Liver (tissue), 8 donors: ENCODE measurements at regions not wholly inside any gene's neighbourhood (a gene's known extent, or its start where the extent isn't known, plus 50 kb on each side); places are given as distances from the start of the nearest gene placed in this dataset.

Experiments
- DNase-seq: peaks from one replicate; pipeline ENCODE4 v3.0.0-alpha.2; 2017; ENCODE audit warnings: low spot score
- H3K27ac ChIP-seq, 2 donors: one replicate each; pipeline ENCODE4 v1.7.0; 2013; ENCODE audit warnings: inconsistent platforms in 2 of 2, low read length in 2 of 2, control low read depth in 1 of 2, low read depth in 1 of 2, mild to moderate bottlenecking in 1 of 2
- H3K27me3 ChIP-seq, 4 donors: one replicate each; pipeline versions ENCODE4 v1.6.1 to v1.7.0; 2013; ENCODE audit warnings: low read length in 3 of 4, inconsistent platforms in 1 of 4, mild to moderate bottlenecking in 1 of 4, moderate library complexity in 1 of 4; ENCODE audit not compliant: control insufficient read depth in 4 of 4, insufficient read depth in 4 of 4
- H3K36me3 ChIP-seq, 4 donors: one replicate each; pipeline versions ENCODE4 v1.6.1 to v1.7.0; 2013; ENCODE audit warnings: low read length in 3 of 4, mild to moderate bottlenecking in 3 of 4, low read depth in 1 of 4, moderate library complexity in 1 of 4; ENCODE audit not compliant: control insufficient read depth in 4 of 4, insufficient read depth in 3 of 4
- H3K4me1 ChIP-seq, 4 donors: one replicate each; pipeline versions ENCODE4 v1.6.1 to v1.7.0; 2013; ENCODE audit warnings: low read length in 3 of 4, mild to moderate bottlenecking in 3 of 4, moderate library complexity in 1 of 4; ENCODE audit not compliant: control insufficient read depth in 4 of 4, insufficient read depth in 4 of 4
- H3K4me3 ChIP-seq, 3 donors: one replicate each; pipeline versions ENCODE4 v1.6.1 to v1.7.0; 2013; ENCODE audit warnings: low read length in 3 of 3, control low read depth in 1 of 3, low read depth in 1 of 3, mild to moderate bottlenecking in 1 of 3
- H3K9ac ChIP-seq, 2 donors: one replicate each; pipeline ENCODE4 v1.7.0; 2013; ENCODE audit warnings: low read length in 2 of 2, mild to moderate bottlenecking in 2 of 2, moderate library complexity in 2 of 2, control low read depth in 1 of 2, low read depth in 1 of 2
- H3K9me3 ChIP-seq, 4 donors: one replicate each; pipeline versions ENCODE4 v1.6.1 to v1.7.0; 2013; ENCODE audit warnings: low read length in 3 of 4; ENCODE audit not compliant: control insufficient read depth in 4 of 4
- EGR1 ChIP-seq, 2 donors: IDR thresholded peaks; 2 replicates each; pipeline ENCODE4 v1.6.1; 2016 to 2018; ENCODE audit warnings: antibody characterized with exemption in 2 of 2, low read depth in 2 of 2
- FOXA1 ChIP-seq: IDR thresholded peaks from 2 replicates; pipeline ENCODE4 v1.6.1; 2016; ENCODE audit warnings: antibody characterized with exemption
- GABPA ChIP-seq, 2 donors: IDR thresholded peaks in 1 of 2; conservative IDR thresholded peaks in 1 of 2; 2 replicates each; pipeline ENCODE4 v1.6.1; 2016; ENCODE audit warnings: antibody characterized with exemption in 2 of 2, mild to moderate bottlenecking in 1 of 2, moderate library complexity in 1 of 2
- HNF4A ChIP-seq, 2 donors: conservative IDR thresholded peaks; 2 replicates each; pipeline ENCODE4 v1.6.1; 2016; ENCODE audit warnings: antibody characterized with exemption in 2 of 2, mild to moderate bottlenecking in 2 of 2
- HNF4G ChIP-seq: IDR thresholded peaks from 2 replicates; pipeline ENCODE4 v1.6.1; 2016; ENCODE audit warnings: antibody characterized with exemption
- JUND ChIP-seq, 2 donors: IDR thresholded peaks; 2 replicates each; pipeline ENCODE4 v1.6.1; 2016; ENCODE audit warnings: antibody characterized with exemption in 2 of 2
- NR2F2 ChIP-seq: IDR thresholded peaks from 2 replicates; pipeline ENCODE4 v1.6.1; 2016; ENCODE audit warnings: antibody characterized with exemption
- RAD21 ChIP-seq, 2 donors: IDR thresholded peaks; 2 replicates each; pipeline ENCODE4 v1.6.1; 2016; ENCODE audit warnings: antibody characterized with exemption in 2 of 2, mild to moderate bottlenecking in 2 of 2
- RXRA ChIP-seq, 2 donors: IDR thresholded peaks; 2 replicates each; pipeline ENCODE4 v1.6.1; 2017 to 2018; ENCODE audit warnings: antibody characterized with exemption in 2 of 2, mild to moderate bottlenecking in 1 of 2
- SP1 ChIP-seq: IDR thresholded peaks from 2 replicates; pipeline ENCODE4 v1.6.1; 2018; ENCODE audit warnings: antibody characterized with exemption, mild to moderate bottlenecking
- TAF1 ChIP-seq: conservative IDR thresholded peaks from 2 replicates; pipeline ENCODE4 v1.6.1; 2016; ENCODE audit warnings: antibody characterized with exemption, mild to moderate bottlenecking
- YY1 ChIP-seq: IDR thresholded peaks from 2 replicates; pipeline ENCODE4 v1.6.1; 2016; ENCODE audit warnings: antibody characterized with exemption, mild to moderate bottlenecking
- WGBS: extraction: QIAGEN DNeasy Blood & Tissue Kit; methylation state at CpG from one replicate; pipeline ENCODE4 v1.1.7; 2013; 5-methylcytosine and 5-hydroxymethylcytosine counted together
- TF ChIP-seq, protein P1 (sequence below): IDR thresholded peaks from 2 replicates; pipeline ENCODE4 v1.6.1; 2016; ENCODE audit warnings: antibody characterized with exemption, mild to moderate bottlenecking
- TF ChIP-seq, protein P2 (sequence below): IDR thresholded peaks from 2 replicates; pipeline ENCODE4 v1.6.1; 2016; ENCODE audit warnings: antibody characterized with exemption
- TF ChIP-seq, protein P3 (sequence below): fragments of 150-350 bp; IDR thresholded peaks from 2 replicates; pipeline ENCODE4 v1.5.1; 2017; ENCODE audit warnings: improper control_type of control experiment, low read depth, low read length; ENCODE audit not compliant: missing input control
- TF ChIP-seq, protein P4 (sequence below): IDR thresholded peaks from 2 replicates; pipeline ENCODE4 v1.6.1; 2016; ENCODE audit warnings: antibody characterized with exemption
- TF ChIP-seq, protein P5 (sequence below): IDR thresholded peaks from 2 replicates; pipeline ENCODE4 v1.6.1; 2016; ENCODE audit warnings: antibody characterized with exemption
- donor health status: healthy.
- donor health status: healthy.
- donor health status: healthy.
- donor health status: healthy.
- donor health status: healthy.

DNA sequence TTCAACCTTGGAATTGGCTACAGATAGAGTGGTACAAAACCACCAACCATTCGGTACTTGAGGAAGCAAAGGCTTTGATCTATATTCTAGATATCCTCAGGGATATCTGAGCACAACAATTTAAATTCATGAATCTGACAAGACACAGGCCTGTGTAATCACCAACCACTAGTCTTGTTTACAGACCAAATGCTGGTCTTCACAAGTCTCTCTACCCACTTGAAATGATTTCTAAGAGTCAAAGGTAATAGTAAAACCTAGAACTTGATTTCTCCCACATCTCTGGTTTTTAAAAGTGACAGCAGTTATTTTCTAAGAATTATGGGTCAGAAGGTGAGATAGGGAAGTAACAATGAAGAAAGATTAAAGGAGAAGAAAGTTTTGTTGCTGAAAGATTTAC is 613.7 kb upstream of the ACVR2A start:
- no peak overlapping the region for H3K27ac ChIP-seq
- H3K9ac ChIP-seq: no peak overlapping the region
- no peak for DNase-seq
- no peaks in the 10 kb centered on the region for H3K9me3 ChIP-seq
- TF ChIP-seq NR2F2: no peak
- no peak for TF ChIP-seq FOXA1
- TF ChIP-seq, protein P1, sequence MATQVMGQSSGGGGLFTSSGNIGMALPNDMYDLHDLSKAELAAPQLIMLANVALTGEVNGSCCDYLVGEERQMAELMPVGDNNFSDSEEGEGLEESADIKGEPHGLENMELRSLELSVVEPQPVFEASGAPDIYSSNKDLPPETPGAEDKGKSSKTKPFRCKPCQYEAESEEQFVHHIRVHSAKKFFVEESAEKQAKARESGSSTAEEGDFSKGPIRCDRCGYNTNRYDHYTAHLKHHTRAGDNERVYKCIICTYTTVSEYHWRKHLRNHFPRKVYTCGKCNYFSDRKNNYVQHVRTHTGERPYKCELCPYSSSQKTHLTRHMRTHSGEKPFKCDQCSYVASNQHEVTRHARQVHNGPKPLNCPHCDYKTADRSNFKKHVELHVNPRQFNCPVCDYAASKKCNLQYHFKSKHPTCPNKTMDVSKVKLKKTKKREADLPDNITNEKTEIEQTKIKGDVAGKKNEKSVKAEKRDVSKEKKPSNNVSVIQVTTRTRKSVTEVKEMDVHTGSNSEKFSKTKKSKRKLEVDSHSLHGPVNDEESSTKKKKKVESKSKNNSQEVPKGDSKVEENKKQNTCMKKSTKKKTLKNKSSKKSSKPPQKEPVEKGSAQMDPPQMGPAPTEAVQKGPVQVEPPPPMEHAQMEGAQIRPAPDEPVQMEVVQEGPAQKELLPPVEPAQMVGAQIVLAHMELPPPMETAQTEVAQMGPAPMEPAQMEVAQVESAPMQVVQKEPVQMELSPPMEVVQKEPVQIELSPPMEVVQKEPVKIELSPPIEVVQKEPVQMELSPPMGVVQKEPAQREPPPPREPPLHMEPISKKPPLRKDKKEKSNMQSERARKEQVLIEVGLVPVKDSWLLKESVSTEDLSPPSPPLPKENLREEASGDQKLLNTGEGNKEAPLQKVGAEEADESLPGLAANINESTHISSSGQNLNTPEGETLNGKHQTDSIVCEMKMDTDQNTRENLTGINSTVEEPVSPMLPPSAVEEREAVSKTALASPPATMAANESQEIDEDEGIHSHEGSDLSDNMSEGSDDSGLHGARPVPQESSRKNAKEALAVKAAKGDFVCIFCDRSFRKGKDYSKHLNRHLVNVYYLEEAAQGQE: no peak
- TF ChIP-seq, protein P2, sequence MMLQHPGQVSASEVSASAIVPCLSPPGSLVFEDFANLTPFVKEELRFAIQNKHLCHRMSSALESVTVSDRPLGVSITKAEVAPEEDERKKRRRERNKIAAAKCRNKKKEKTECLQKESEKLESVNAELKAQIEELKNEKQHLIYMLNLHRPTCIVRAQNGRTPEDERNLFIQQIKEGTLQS: no peak
- no peak for TF ChIP-seq YY1
- TF ChIP-seq, protein P3, sequence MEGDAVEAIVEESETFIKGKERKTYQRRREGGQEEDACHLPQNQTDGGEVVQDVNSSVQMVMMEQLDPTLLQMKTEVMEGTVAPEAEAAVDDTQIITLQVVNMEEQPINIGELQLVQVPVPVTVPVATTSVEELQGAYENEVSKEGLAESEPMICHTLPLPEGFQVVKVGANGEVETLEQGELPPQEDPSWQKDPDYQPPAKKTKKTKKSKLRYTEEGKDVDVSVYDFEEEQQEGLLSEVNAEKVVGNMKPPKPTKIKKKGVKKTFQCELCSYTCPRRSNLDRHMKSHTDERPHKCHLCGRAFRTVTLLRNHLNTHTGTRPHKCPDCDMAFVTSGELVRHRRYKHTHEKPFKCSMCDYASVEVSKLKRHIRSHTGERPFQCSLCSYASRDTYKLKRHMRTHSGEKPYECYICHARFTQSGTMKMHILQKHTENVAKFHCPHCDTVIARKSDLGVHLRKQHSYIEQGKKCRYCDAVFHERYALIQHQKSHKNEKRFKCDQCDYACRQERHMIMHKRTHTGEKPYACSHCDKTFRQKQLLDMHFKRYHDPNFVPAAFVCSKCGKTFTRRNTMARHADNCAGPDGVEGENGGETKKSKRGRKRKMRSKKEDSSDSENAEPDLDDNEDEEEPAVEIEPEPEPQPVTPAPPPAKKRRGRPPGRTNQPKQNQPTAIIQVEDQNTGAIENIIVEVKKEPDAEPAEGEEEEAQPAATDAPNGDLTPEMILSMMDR: no peak
- no peak for TF ChIP-seq HNF4G
- TF ChIP-seq, protein P4, sequence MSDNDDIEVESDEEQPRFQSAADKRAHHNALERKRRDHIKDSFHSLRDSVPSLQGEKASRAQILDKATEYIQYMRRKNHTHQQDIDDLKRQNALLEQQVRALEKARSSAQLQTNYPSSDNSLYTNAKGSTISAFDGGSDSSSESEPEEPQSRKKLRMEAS: no peak
- no peak for TF ChIP-seq EGR1 (IDR thresholded peaks at IDR 0.05; ENCODE audit: low read depth in 2 of 2)
- TF ChIP-seq RXRA (IDR thresholded peaks at IDR 0.05): no peak
- TF ChIP-seq SP1: no peak
- no peak for TF ChIP-seq JUND (IDR thresholded peaks at IDR 0.05)
- no peak for TF ChIP-seq HNF4A (conservative IDR thresholded peaks at IDR 0.05)
- TF ChIP-seq, protein P5, sequence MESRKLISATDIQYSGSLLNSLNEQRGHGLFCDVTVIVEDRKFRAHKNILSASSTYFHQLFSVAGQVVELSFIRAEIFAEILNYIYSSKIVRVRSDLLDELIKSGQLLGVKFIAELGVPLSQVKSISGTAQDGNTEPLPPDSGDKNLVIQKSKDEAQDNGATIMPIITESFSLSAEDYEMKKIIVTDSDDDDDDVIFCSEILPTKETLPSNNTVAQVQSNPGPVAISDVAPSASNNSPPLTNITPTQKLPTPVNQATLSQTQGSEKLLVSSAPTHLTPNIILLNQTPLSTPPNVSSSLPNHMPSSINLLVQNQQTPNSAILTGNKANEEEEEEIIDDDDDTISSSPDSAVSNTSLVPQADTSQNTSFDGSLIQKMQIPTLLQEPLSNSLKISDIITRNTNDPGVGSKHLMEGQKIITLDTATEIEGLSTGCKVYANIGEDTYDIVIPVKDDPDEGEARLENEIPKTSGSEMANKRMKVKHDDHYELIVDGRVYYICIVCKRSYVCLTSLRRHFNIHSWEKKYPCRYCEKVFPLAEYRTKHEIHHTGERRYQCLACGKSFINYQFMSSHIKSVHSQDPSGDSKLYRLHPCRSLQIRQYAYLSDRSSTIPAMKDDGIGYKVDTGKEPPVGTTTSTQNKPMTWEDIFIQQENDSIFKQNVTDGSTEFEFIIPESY: no peak
- no peak for TF ChIP-seq RAD21 (IDR thresholded peaks at IDR 0.05)
- no peaks in the 10 kb centered on the region for H3K4me1 ChIP-seq
- H3K4me3 ChIP-seq: no peak overlapping the region
- H3K27me3 ChIP-seq: no peaks in the 10 kb centered on the region
- H3K36me3 ChIP-seq: no peaks in the 10 kb centered on the region
- 71% methylated on average over 1 of the region's 1 CpG for WGBS

DNA sequence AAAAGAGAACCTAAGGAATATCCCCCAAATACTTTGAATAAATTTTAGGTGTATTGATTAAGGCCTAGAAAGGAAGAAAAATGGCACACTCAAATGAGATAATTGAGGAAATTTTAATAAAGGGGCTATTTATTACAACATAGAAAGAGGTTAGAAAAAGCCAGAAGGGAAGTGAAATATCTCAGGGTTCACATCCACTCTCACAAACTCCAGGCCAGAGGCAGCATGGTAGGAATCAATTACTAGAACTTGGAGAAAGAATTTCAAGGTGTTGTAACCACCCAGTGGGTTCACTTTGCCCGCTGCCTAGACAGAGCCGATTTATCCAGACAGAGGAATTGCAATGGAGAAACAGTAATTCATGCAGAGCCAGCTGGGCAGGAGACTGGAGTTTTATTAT is 617.5 kb upstream of the ACVR2A start:
- DNase-seq: no peak
- Histone ChIP-seq H3K27me3 (no peaks in the 10 kb centered on the region), H3K27ac (no peak overlapping the region), H3K9ac (no peak overlapping the region), H3K36me3 (no peaks in the 10 kb centered on the region), H3K4me1 (no peaks in the 10 kb centered on the region), H3K9me3 (no peaks in the 10 kb centered on the region), H3K4me3 (no peak overlapping the region)
- WGBS: 95% methylated on average over 2 of the region's 2 CpGs
- TF ChIP-seq EGR1 (IDR thresholded peaks at IDR 0.05; ENCODE audit: low read depth in 2 of 2) (no peak), YY1 (no peak), TAF1 (no peak), SP1 (no peak), FOXA1 (no peak), JUND (IDR thresholded peaks at IDR 0.05) (no peak), GABPA (IDR thresholded peaks at IDR 0.05 in 1 of 2, conservative IDR thresholded peaks at IDR 0.05 in 1 of 2) (no peak), RXRA (IDR thresholded peaks at IDR 0.05) (no peak)
- TF ChIP-seq, protein P5: no peak
- TF ChIP-seq, protein P3: no peak
